ENCODE measurements at regions not wholly inside any gene's neighbourhood (a gene's known extent, or its start where the extent isn't known, plus 50 kb on each side); places are given as distances from the start of the nearest gene placed in this dataset.

DNA sequence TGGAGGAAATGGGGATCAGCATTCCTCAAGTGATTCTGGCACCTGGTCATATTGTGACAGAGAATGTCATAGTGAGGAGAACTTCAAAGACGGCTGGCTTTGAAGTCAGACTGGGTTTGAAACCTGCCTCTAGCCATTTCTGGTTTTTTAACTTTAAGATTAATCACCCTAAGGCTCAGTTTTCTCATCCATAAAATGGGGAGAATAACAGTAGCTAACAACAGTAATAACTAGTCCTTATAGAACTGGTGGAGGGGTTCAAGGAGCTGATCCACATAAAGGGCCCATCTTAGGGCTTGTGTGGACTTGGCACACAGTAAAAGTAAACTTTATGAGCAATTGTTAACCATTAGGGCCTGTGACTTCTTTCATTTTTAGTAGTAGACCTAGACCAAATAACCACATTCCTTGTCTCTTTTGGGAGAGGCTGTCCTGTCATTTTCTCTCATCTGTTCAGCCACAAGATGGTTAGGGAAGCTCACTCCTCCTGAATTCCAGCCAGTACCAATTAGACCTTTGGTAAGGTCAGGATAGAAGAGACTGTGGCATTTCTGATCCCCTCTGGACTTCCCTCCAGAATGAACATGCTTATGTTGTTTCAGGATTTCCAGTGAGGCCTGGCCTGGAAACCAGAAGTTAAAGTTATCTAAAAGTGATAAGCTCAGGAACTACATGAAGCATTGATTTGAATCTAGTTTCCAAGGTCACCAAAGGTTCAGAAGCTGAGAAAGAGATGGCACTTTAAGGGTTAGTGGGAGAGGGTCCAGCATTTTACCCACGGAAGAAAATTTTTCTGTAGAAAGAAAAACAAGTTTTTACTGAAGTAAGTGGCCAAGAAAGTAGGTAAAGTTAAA lies 159.3 kb upstream of the DPH6 start:
- no peaks in the 10 kb centered on the region for H3K27me3 ChIP-seq (ENCODE audit: insufficient read depth, low read length)
- H4K8ac ChIP-seq (replicated peaks; ENCODE audit: insufficient read length, low read depth, low read length) = no peak overlapping the region
- no peak overlapping the region for H3K4me2 ChIP-seq (ENCODE audit: insufficient read depth, insufficient read length, low read length)
- WGBS (ENCODE audit: extremely low coverage, insufficient read length, low lambda C conversion rate) = no CpG with 5 or more reads among the region's 2 CpGs
- no peak overlapping the region for H3K56ac ChIP-seq (ENCODE audit: insufficient read length, low read depth, low read length)
- no peak overlapping the region for H3K4me3 Mint-ChIP-seq
- TF ChIP-seq, protein P1, sequence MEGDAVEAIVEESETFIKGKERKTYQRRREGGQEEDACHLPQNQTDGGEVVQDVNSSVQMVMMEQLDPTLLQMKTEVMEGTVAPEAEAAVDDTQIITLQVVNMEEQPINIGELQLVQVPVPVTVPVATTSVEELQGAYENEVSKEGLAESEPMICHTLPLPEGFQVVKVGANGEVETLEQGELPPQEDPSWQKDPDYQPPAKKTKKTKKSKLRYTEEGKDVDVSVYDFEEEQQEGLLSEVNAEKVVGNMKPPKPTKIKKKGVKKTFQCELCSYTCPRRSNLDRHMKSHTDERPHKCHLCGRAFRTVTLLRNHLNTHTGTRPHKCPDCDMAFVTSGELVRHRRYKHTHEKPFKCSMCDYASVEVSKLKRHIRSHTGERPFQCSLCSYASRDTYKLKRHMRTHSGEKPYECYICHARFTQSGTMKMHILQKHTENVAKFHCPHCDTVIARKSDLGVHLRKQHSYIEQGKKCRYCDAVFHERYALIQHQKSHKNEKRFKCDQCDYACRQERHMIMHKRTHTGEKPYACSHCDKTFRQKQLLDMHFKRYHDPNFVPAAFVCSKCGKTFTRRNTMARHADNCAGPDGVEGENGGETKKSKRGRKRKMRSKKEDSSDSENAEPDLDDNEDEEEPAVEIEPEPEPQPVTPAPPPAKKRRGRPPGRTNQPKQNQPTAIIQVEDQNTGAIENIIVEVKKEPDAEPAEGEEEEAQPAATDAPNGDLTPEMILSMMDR (conservative IDR thresholded peaks at IDR 0.05) = no peak
- H4K91ac ChIP-seq (ENCODE audit: insufficient read length, low read depth, low read length) = no peak overlapping the region
- H2BK5ac ChIP-seq (ENCODE audit: insufficient read length, low read length) = no peak overlapping the region
- no peak for DNase-seq
- H3K23me2 ChIP-seq (ENCODE audit: insufficient read length, low read depth, low read length, poor library complexity, severe bottlenecking) = no peaks in the 10 kb centered on the region
- H2BK15ac ChIP-seq (ENCODE audit: low read depth, low read length) = no peak overlapping the region
- no peak overlapping the region for H3K9ac ChIP-seq (ENCODE audit: extremely low read depth, insufficient read length, low read length)
- H3K23ac ChIP-seq (ENCODE audit: insufficient read length, low read depth, low read length) = no peak overlapping the region
- H3K9me3 Mint-ChIP-seq = no peaks in the 10 kb centered on the region
- H3K79me1 ChIP-seq (ENCODE audit: insufficient read depth, low read depth, low read length, poor library complexity, severe bottlenecking) = no peaks in the 10 kb centered on the region
- H4K5ac ChIP-seq (ENCODE audit: insufficient read length, low read depth, low read length) = no peak overlapping the region
- H2BK20ac ChIP-seq (ENCODE audit: low read depth, low read length, poor library complexity, severe bottlenecking) = no peak overlapping the region
- H3K9me3 ChIP-seq (ENCODE audit: control insufficient read depth, low read depth, low read length) = no peaks in the 10 kb centered on the region
- no peaks in the 10 kb centered on the region for H3K79me2 ChIP-seq (ENCODE audit: insufficient read depth, low read length)
- H2AFZ ChIP-seq (ENCODE audit: low read length) = no peak overlapping the region
- H4K20me1 ChIP-seq (ENCODE audit: control insufficient read depth, insufficient read depth, insufficient read length) = no peaks in the 10 kb centered on the region
- H3K4me1 ChIP-seq (ENCODE audit: insufficient read depth, low read length) = no peaks in the 10 kb centered on the region; the same call in 1 of the 2 replicates
- H3T11ph ChIP-seq (ENCODE audit: low read length) = no peak overlapping the region
- no peak overlapping the region for H2BK12ac ChIP-seq (ENCODE audit: insufficient read length, low read depth, low read length)
- no peak overlapping the region for H3K18ac ChIP-seq (ENCODE audit: insufficient read length, low read depth, low read length)
- H3K27ac ChIP-seq (ENCODE audit: insufficient read length, low read depth, low read length) = no peak overlapping the region
- no peak overlapping the region for H3K4ac ChIP-seq (ENCODE audit: low read depth, low read length)
- no peak overlapping the region; a peak in 1 of 7 replicates for H3K27ac Mint-ChIP-seq
- no peak overlapping the region for H2AK5ac ChIP-seq (ENCODE audit: insufficient read length, low read length)
- no peaks in the 10 kb centered on the region for H3K27me3 Mint-ChIP-seq (ENCODE audit: low read depth)
- no peak overlapping the region for H3K14ac ChIP-seq (ENCODE audit: insufficient read depth, low read length)
- H3K4me1 Mint-ChIP-seq = peaks cover 19 to 22% of the 10 kb centered on the region in 2 experiments
- no peak overlapping the region for H2BK120ac ChIP-seq (ENCODE audit: low read depth, low read length, poor library complexity, severe bottlenecking)
- H3K36me3 Mint-ChIP-seq (ENCODE audit: insufficient read depth in 1 of 3, low read depth in 3 of 3) = no peaks in the 10 kb centered on the region

Data from H9 (cell line).